RWPE1 (cell line): ENCODE measurements at regions not wholly inside any gene's neighbourhood (a gene's known extent, or its start where the extent isn't known, plus 50 kb on each side); places are given as distances from the start of the nearest gene placed in this dataset.

Experiments
- CTCF ChIA-PET: fragments of 350-600 bp; sonication (Branson Sonifier 250); formaldehyde crosslinking; extraction: SDS; loops from one replicate; lab custom pipeline; 2021; lab: Yijun Ruan, JAX
- POLR2A ChIA-PET: fragments of 400-600 bp; formaldehyde crosslinking; extraction: SDS; loops from one replicate; lab custom pipeline; 2020; ENCODE audit warnings: antibody characterized with exemption; ENCODE audit not compliant: low non-redundant PET; lab: Yijun Ruan, JAX
- DNase-seq: peaks from one replicate; pipeline ENCODE4 v3.0.0; 2012; ENCODE audit warnings: low spot score
- H3K27ac ChIP-seq: fragments of 450-650 bp; 2 replicates; pipeline ENCODE4 v1.5.1; 2017
- TF ChIP-seq, protein P1 (sequence below): fragments of 450-650 bp; conservative IDR thresholded peaks from 2 replicates; pipeline ENCODE4 v1.5.1; 2017; ENCODE audit warnings: low read depth, mild to moderate bottlenecking

DNA sequence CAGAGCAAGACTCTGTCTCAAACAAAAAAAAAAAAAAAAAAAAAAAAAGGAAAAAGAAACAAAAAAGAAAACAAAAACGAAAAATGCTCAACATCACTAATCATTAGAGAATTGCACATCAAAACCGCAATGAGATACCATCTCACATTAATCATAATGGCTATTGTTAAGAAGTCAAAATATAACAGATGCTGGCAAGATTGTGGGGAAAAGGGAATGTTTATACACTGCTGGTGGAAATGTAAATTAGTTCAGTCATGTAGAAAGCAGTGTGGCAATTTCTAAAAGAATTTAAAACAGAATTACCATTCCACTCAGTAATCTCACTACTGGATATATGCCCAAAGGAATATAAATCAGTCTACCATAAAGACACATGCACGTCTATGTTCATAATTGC lies 50.4 kb upstream of the PRR16 start:
- H3K27ac ChIP-seq, result no peak overlapping the region
- ChIA-PET CTCF (interaction anchor here (0.6 kb wide), 1 partner anchor 18 kb away, joined by 6 read pairs; no protein-coding TSS in a partner anchor), POLR2A (no interaction called here)
- no peak for DNase-seq
- TF ChIP-seq, protein P1, sequence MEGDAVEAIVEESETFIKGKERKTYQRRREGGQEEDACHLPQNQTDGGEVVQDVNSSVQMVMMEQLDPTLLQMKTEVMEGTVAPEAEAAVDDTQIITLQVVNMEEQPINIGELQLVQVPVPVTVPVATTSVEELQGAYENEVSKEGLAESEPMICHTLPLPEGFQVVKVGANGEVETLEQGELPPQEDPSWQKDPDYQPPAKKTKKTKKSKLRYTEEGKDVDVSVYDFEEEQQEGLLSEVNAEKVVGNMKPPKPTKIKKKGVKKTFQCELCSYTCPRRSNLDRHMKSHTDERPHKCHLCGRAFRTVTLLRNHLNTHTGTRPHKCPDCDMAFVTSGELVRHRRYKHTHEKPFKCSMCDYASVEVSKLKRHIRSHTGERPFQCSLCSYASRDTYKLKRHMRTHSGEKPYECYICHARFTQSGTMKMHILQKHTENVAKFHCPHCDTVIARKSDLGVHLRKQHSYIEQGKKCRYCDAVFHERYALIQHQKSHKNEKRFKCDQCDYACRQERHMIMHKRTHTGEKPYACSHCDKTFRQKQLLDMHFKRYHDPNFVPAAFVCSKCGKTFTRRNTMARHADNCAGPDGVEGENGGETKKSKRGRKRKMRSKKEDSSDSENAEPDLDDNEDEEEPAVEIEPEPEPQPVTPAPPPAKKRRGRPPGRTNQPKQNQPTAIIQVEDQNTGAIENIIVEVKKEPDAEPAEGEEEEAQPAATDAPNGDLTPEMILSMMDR, result no peak
